ENCODE measurements at regions not wholly inside any gene's neighbourhood (a gene's known extent, or its start where the extent isn't known, plus 50 kb on each side); places are given as distances from the start of the nearest gene placed in this dataset.

DNA sequence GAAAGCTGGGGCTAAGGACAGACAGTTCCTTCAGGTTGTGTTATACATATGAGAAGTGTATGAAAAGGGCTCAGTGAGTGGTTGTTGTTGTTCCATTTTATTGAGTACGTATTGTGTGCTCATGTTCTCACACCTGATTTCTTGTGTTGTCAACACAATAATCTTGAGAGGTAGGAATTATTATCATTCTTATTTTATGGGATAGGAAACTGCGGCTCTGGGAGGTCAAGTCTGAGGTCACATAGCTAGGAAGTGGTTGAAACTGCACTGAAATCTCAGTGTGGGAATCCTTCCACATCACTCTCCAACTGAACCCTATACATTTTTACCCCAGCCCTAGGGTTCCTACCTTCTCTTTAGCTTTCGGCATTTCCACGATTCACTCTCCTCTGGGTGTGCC lies 124.2 kb upstream of the CXCR4 start:
- TF ChIP-seq SIN3A (IDR thresholded peaks at IDR 0.05; ENCODE audit: borderline replicate concordance, insufficient read depth, low read length) (no peak), TAF1 (IDR thresholded peaks at IDR 0.05; ENCODE audit: borderline replicate concordance, insufficient read depth, low read length) (no peak), POLR2AphosphoS5 (IDR thresholded peaks at IDR 0.05; ENCODE audit: low read depth, low read length) (no peak), FOXP2 (optimal IDR thresholded peaks at IDR 0.05; ENCODE audit: borderline replicate concordance, extremely low read depth, extremely low read length, insufficient read depth) (no peak)
- TF ChIP-seq, protein P1, sequence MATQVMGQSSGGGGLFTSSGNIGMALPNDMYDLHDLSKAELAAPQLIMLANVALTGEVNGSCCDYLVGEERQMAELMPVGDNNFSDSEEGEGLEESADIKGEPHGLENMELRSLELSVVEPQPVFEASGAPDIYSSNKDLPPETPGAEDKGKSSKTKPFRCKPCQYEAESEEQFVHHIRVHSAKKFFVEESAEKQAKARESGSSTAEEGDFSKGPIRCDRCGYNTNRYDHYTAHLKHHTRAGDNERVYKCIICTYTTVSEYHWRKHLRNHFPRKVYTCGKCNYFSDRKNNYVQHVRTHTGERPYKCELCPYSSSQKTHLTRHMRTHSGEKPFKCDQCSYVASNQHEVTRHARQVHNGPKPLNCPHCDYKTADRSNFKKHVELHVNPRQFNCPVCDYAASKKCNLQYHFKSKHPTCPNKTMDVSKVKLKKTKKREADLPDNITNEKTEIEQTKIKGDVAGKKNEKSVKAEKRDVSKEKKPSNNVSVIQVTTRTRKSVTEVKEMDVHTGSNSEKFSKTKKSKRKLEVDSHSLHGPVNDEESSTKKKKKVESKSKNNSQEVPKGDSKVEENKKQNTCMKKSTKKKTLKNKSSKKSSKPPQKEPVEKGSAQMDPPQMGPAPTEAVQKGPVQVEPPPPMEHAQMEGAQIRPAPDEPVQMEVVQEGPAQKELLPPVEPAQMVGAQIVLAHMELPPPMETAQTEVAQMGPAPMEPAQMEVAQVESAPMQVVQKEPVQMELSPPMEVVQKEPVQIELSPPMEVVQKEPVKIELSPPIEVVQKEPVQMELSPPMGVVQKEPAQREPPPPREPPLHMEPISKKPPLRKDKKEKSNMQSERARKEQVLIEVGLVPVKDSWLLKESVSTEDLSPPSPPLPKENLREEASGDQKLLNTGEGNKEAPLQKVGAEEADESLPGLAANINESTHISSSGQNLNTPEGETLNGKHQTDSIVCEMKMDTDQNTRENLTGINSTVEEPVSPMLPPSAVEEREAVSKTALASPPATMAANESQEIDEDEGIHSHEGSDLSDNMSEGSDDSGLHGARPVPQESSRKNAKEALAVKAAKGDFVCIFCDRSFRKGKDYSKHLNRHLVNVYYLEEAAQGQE (IDR thresholded peaks at IDR 0.05; ENCODE audit: insufficient read depth in 1 of 2, low read depth in 2 of 2, low read length in 2 of 2), result no peak

DNA sequence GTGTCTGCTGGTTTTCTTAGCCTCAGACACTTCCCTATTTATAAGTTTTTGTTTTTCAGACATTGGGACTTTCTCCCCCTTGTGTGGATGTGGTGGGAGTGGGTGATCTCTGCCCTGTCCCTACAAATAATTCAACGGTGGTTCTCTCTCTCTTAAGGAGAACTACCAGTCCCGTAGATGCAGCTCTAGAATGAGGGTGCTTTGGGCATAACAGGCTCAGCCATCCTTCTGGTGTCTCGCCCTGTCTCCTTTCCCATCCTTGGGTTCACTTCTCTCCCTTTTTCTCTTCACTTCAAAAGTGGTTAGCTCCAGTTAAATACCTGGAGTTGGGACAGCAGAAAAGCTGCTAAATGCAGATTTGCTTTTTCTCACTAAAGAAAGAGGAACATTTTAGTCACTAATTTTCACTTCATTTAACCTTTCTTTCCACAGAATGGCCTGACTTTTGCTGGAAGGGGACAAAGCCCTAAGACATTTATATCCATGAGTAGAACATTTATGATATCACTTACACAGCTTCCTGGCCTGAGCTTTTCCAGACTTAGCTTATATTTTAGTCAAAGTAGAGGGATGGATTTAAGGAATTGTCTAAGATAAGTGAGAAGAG lies 121.2 kb upstream of the CXCR4 start:
- TF ChIP-seq TAF1 (IDR thresholded peaks at IDR 0.05; ENCODE audit: borderline replicate concordance, insufficient read depth, low read length) (no peak), SIN3A (IDR thresholded peaks at IDR 0.05; ENCODE audit: borderline replicate concordance, insufficient read depth, low read length) (no peak), FOXP2 (optimal IDR thresholded peaks at IDR 0.05; ENCODE audit: borderline replicate concordance, extremely low read depth, extremely low read length, insufficient read depth) (no peak), POLR2AphosphoS5 (IDR thresholded peaks at IDR 0.05; ENCODE audit: low read depth, low read length) (no peak)
- TF ChIP-seq, protein P1 (IDR thresholded peaks at IDR 0.05; ENCODE audit: insufficient read depth in 1 of 2, low read depth in 2 of 2, low read length in 2 of 2), result no peak

DNA sequence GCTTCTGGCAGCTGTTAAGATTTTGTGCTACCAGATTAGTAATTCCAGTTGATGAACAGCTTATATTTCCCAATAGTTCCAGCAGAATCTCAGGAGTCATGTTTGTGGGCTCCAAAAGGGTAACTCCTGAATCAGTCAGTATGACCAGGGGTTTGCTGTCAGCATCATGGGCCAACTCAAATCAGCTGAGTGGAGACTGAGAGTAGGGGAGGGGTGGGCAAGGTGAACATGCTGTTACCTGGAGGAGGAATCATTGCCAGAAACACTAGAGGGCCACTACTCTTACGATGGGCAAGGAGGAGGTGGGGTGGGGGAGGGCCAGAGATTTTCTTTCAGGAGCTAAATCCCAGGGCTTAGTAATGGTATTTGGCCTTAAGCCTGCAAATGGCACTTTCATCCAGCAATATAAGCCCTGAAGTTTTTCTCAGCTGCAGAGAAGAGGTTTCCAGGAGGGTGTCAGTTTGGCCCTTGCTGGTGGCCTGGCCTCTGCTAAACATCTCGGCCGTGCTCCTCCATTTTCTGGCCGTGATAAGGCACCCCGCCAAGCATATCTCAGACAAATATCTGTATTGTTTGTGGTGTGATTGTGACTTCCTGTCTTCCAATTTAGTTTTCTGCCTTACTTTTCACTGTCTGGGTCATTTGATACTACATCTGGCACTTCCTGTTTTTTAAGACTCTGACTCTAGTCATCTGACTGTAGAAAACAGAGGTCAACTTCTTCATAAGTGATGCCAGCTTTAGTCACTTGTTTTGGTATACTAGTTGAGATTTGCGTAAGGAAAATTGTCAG lies 120.5 kb upstream of the CXCR4 start:
- TF ChIP-seq SIN3A (IDR thresholded peaks at IDR 0.05; ENCODE audit: borderline replicate concordance, insufficient read depth, low read length) (no peak), POLR2AphosphoS5 (IDR thresholded peaks at IDR 0.05; ENCODE audit: low read depth, low read length) (no peak), TAF1 (IDR thresholded peaks at IDR 0.05; ENCODE audit: borderline replicate concordance, insufficient read depth, low read length) (no peak), FOXP2 (optimal IDR thresholded peaks at IDR 0.05; ENCODE audit: borderline replicate concordance, extremely low read depth, extremely low read length, insufficient read depth) (no peak)
- TF ChIP-seq, protein P1 (IDR thresholded peaks at IDR 0.05; ENCODE audit: insufficient read depth in 1 of 2, low read depth in 2 of 2, low read length in 2 of 2), result no peak

DNA sequence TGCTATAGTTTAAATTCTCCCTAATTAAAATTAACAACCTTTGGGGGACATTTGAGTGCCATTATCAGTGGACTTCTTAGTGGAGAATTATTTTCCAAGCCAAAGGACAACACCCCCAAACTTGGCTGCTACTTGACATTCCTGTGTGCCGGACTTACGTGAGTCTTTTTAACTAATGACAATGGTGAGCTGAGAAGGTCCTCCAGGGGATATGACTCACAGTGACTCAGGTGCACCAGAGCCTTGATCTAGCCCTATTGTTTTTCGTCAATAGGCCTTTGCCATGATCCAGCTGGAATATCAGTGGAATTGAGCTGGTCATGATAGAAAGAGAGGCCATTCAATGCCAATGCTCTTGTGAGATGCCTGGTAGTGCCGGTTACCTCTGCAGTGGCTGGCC lies 118.1 kb upstream of the CXCR4 start:
- no peak for TF ChIP-seq FOXP2 (optimal IDR thresholded peaks at IDR 0.05; ENCODE audit: borderline replicate concordance, extremely low read depth, extremely low read length, insufficient read depth)
- no peak for TF ChIP-seq POLR2AphosphoS5 (IDR thresholded peaks at IDR 0.05; ENCODE audit: low read depth, low read length)
- no peak for TF ChIP-seq SIN3A (IDR thresholded peaks at IDR 0.05; ENCODE audit: borderline replicate concordance, insufficient read depth, low read length)
- no peak for TF ChIP-seq TAF1 (IDR thresholded peaks at IDR 0.05; ENCODE audit: borderline replicate concordance, insufficient read depth, low read length)
- TF ChIP-seq, protein P1 (IDR thresholded peaks at IDR 0.05; ENCODE audit: insufficient read depth in 1 of 2, low read depth in 2 of 2, low read length in 2 of 2), result no peak
